Activated T-cell treated with anti-CD3 and anti-CD28 coated beads for 48 hours (primary cell): ENCODE measurements at regions not wholly inside any gene's neighbourhood (a gene's known extent, or its start where the extent isn't known, plus 50 kb on each side); places are given as distances from the start of the nearest gene placed in this dataset.

Source experiments
- DNase-seq: peaks from one replicate; pipeline ENCODE4 v3.0.0-alpha.2; 2020; ENCODE audit warnings: low read depth

DNA sequence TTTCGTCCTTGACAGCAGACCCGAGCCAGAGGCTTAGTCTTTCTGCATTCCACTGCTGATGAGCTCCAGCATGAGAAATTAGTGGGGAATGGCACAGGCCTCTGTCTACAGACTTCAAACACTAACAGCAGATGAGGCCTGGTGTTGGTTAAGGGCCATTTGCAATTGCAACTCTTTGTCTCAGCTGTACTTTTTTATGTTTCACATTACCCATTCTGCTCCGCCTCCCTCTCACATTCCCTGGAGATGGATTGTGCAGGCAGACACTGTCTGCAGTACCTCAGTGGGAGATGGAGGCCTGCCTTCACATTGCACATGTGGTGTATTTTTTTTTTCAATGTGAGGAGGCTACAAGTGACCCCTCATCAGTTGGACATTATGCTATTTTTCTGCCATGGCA, 370.2 kb downstream of the DUSP10 start:
- no peak for DNase-seq

DNA sequence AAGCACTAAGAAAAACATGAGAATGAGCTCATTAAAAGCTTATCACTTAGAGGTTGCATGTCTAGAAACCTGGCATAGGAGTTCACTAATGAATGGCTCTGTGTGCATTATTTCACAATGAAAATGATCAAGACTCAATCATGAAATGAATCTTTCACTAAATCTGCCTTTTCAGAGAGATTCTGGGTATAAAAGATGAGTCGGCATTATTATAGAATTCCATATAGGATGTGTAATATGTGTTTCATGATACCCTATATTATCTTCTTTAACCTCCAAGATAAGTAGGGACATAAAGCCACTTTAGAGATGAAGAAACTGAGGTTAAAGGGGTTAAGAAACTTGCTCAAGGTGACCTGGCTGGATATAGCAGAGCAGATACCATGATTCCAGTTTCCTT, 368.1 kb downstream of the DUSP10 start:
- no peak for DNase-seq

GRCh38 chr1:221376286-221376685, 365.6 kb downstream of the DUSP10 start:
- no peak for DNase-seq

DNA sequence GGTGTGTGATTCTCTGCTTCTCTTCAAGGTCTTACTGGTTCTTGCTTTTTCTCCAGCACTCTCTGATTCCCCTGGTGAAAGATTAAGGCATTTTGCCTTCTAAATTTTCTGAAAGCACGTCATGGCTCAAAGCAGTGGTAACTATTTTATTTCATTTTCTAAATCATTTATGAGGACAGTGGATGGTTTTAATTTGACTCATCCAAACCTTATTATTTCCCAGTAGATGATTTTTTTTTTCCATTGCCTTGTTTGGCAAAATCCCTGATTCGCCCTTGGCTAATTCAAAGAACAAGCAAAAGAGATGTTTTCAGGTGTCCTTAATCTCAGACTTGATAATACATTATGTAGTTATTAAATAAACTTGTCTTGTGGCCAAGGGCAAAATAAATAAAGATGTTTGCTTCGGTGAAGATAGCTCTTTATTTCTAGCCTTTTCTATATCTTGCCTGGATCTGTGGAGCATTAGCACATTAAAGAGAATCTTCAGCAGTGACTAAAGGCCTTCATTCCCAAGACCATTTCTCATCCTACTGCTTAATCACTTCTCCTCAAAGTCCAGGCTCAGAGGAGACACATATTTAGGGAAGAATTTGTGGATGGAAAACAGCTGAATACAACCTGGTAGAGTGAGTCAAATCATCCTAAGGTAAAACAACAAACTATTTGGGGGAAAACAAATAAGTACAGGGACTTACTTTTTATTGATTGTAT, 359.8 kb downstream of the DUSP10 start:
- no peak for DNase-seq

GRCh38 chr1:221392453-221392852, 349.4 kb downstream of the DUSP10 start:
- no peak for DNase-seq

GRCh38 chr1:221394011-221394544, 347.8 kb downstream of the DUSP10 start:
- DNase-seq, result no peak

DNA sequence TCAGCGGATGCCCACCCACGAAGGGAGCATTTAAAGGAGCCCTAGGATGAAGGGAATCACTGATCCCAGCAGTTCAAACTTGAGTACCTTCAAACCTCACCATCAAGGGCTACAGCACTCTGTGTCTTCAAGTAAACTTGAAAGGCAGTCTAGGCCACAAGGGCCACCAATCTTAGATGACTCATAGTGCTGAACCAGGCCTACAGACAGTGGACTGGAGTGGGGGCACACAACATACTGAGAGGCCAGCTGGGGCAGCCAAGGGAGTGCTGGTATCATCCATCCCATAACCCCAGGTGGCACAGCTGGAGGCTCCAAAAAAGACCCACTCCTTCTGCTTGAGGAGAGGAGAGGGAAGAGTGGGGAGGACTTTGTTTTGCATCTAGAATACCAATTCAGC, 345.4 kb downstream of the DUSP10 start:
- DNase-seq, result no peak

GRCh38 chr1:221397141-221397540, 344.7 kb downstream of the DUSP10 start:
- no peak for DNase-seq

- no peak for DNase-seq
These were observed 344.3 kb downstream of the DUSP10 start for GRCh38 chr1:221397606-221398005.

DNA sequence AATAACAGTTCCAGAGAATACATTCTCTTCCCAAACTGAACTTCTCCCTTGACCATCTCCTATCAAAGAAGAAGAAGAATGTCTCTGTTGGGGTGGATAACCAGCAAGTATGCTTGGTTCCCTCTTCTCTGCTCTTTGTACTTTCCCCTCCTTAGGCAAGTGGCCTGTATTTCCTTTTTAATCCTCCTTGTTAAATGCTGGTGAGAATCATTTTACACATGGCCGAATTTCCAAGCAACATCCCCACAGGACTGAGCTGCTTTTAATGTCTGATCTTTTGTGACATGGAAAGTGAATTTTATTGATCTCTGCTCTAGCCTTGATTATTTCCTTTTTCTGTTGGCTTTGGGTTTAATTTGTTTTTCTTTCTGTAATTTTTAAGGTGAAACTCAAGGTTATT, 336.7 kb downstream of the DUSP10 start:
- DNase-seq, result no peak

- no peak for DNase-seq
These were observed 333.6 kb downstream of the DUSP10 start for GRCh38 chr1:221408117-221408803.

GRCh38 chr1:221411283-221411682, 330.6 kb downstream of the DUSP10 start:
- no peak for DNase-seq

- no peak for DNase-seq
These were observed 326.9 kb downstream of the DUSP10 start for GRCh38 chr1:221414772-221415539.

DNA sequence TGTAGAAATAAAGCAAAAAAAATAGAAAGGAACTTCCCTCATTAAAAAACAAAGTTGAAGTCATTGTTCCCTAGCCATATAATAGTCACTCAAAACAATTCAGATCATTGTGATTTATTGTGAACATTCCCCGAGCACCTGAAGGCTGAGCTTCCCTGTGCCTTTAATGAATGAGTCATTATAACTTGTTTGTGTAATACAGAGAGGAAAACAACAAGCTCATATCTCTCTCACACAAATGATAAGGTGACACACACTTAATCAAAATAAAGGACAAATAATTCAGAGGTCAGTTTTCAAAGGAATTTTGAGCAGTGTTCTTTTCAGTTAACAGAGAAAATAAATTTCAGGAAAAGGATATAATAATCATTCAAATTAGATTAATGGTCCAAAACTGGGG, 326.2 kb downstream of the DUSP10 start:
- no peak for DNase-seq

GRCh38 chr1:221416142-221416541, 325.7 kb downstream of the DUSP10 start:
- no peak for DNase-seq

GRCh38 chr1:221416723-221417122, 325.2 kb downstream of the DUSP10 start:
- DNase-seq, result no peak

DNA sequence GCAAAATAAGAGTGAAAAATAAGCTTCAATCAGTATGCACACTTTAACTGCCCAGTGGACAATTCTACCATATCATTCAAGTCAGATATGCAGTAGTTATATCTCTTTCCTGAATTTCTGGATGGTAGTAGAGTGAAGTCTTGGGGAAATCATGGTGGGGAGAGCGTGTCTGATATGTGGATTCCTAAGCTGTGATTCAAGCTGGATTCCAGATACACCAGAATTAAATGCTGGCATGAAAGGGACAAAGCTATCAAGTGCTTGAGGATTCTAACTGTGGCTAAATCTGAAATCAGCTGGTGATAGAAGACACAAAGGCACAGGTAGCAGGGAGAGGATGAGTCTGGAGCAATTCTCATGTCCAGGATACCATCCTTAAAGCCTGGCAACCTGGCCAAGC, 323.5 kb downstream of the DUSP10 start:
- no peak for DNase-seq

GRCh38 chr1:221419513-221420095, 322.3 kb downstream of the DUSP10 start:
- DNase-seq, result no peak

DNA sequence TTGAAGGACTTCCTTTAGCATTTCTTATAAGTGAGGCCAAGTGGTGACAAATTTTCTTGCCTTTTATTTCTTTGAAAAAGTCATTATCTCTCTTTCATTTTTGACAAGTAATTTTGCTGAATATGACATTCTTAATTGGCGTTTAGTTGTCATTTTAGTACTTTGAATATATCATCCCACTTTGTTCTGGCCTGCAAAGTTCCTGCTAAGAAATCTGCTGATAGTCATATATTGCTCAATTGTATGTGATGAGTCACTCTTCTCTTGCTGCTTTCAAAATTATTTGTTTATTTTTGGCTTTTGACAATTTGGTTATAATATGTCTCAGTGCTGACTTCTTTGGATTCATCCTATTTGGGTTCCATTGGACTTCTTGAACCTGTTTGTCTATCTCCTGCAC, 312.6 kb downstream of the DUSP10 start:
- no peak for DNase-seq

- DNase-seq, result no peak
These were observed 311.5 kb downstream of the DUSP10 start for GRCh38 chr1:221430152-221430960.

- no peak for DNase-seq
These were observed 310.7 kb downstream of the DUSP10 start for GRCh38 chr1:221431068-221431651.
